ENCODE measurements at regions not wholly inside any gene's neighbourhood (a gene's known extent, or its start where the extent isn't known, plus 50 kb on each side); places are given as distances from the start of the nearest gene placed in this dataset.

DNA sequence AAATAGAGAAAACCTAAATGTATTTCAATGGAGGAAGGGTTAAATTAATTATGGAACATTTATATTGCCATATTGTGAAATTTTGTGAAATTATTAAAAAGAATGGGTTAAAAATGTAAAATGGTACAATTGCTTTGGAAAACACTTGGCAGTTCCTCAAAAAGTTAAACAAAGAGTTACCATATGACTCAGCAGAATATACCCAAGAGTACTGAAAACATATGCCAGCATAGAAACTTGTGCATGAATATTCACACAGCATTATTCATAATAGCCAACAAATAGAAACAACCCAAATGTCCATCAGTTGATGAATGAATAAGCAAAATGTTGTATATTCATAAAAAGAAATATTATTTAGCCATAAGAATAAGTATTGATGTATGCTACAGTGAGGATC is 181.0 kb upstream of the MAST4 start:
- Histone ChIP-seq H3K4me1 (ENCODE audit: control insufficient read depth in 1 of 2, low read depth in 2 of 2) (no peaks in the 10 kb centered on the region), H3K4me3 (no peak overlapping the region), H3K27me3 (replicated peaks; ENCODE audit: insufficient read depth) (no peaks in the 10 kb centered on the region), H3K9me3 (no peaks in the 10 kb centered on the region), H3K27ac (no peak overlapping the region), H3K36me3 (no peaks in the 10 kb centered on the region)
- ATAC-seq (ENCODE audit: insufficient number of reproducible peaks, low FRiP score, low read depth): no peak
- DNase-seq (ENCODE audit: low spot score): no peak
- no peak for TF ChIP-seq CTCF (IDR thresholded peaks at IDR 0.05)

GRCh38 chr5:66416698-66417097 is 179.5 kb upstream of the MAST4 start:
- H3K9me3 ChIP-seq: no peaks in the 10 kb centered on the region
- no peaks in the 10 kb centered on the region for H3K27me3 ChIP-seq (replicated peaks; ENCODE audit: insufficient read depth)
- H3K27ac ChIP-seq: no peak overlapping the region
- no peak for DNase-seq (ENCODE audit: low spot score)
- no peak for TF ChIP-seq CTCF (IDR thresholded peaks at IDR 0.05)
- no peak for ATAC-seq (ENCODE audit: insufficient number of reproducible peaks, low FRiP score, low read depth)
- H3K4me1 ChIP-seq (ENCODE audit: control insufficient read depth in 1 of 2, low read depth in 2 of 2): no peaks in the 10 kb centered on the region
- H3K4me3 ChIP-seq: no peak overlapping the region
- H3K36me3 ChIP-seq: no peaks in the 10 kb centered on the region

DNA sequence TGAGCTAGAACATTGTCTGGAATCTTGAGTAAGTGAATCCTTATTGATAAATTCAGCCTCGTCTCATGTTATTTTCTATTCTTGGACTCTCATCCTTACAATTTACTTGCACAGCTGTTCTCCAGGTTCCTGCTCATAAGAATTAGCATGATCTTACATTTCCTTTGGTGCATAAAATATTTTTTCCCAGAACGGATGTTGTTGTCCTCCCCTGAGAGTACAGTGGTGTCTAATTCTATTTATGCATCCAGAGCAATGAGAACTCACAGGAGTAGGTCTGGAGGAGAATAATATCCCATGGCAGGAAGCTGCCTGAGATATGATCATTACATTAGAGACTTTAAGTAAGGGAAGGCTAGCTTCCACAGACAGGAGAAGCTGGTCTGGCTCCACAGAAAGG is 178.4 kb upstream of the MAST4 start:
- ATAC-seq (ENCODE audit: insufficient number of reproducible peaks, low FRiP score, low read depth) (no peak), DNase-seq (ENCODE audit: low spot score) (no peak)

DNA sequence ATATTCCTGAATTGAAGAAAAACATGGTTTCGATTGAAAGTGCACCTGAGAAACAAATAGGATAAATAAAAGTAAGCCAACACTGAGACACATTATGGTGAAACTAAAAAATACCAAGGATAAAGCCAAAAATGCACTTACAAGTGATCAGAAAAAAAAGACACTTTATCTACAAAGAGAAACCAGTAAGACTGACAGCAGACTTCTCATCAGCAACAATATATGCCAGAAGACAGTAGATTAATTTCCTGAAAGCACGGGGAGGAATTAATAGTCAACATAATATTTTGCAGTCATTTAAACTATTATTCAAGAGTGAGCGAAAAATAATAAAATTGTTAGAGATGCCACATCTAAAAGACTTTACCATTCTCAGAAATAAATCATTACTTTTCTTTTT is 172.7 kb upstream of the MAST4 start:
- ATAC-seq (ENCODE audit: insufficient number of reproducible peaks, low FRiP score, low read depth) (no peak), DNase-seq (ENCODE audit: low spot score) (no peak)
- Histone ChIP-seq H3K9me3 (peaks cover 6% of the 10 kb centered on the region), H3K4me3 (no peak overlapping the region), H3K4me1 (ENCODE audit: control insufficient read depth in 1 of 2, low read depth in 2 of 2) (no peaks in the 10 kb centered on the region), H3K36me3 (no peaks in the 10 kb centered on the region), H3K27me3 (replicated peaks; ENCODE audit: insufficient read depth) (no peaks in the 10 kb centered on the region), H3K27ac (no peak overlapping the region)
- TF ChIP-seq CTCF (IDR thresholded peaks at IDR 0.05): no peak

More for the DNA sequence above, 178.4 kb upstream of the MAST4 start:
- no peak for TF ChIP-seq CTCF (IDR thresholded peaks at IDR 0.05)
- H3K27me3 ChIP-seq (replicated peaks; ENCODE audit: insufficient read depth): no peaks in the 10 kb centered on the region
- no peaks in the 10 kb centered on the region for H3K4me1 ChIP-seq (ENCODE audit: control insufficient read depth in 1 of 2, low read depth in 2 of 2)
- no peaks in the 10 kb centered on the region for H3K36me3 ChIP-seq
- no peak overlapping the region for H3K4me3 ChIP-seq
- no peak overlapping the region for H3K27ac ChIP-seq
- no peaks in the 10 kb centered on the region for H3K9me3 ChIP-seq

GRCh38 chr5:66425842-66426241 is 170.4 kb upstream of the MAST4 start:
- Histone ChIP-seq H3K9me3 (peaks cover 6% of the 10 kb centered on the region), H3K4me3 (no peak overlapping the region), H3K27ac (no peak overlapping the region), H3K4me1 (ENCODE audit: control insufficient read depth in 1 of 2, low read depth in 2 of 2) (no peaks in the 10 kb centered on the region), H3K27me3 (replicated peaks; ENCODE audit: insufficient read depth) (no peaks in the 10 kb centered on the region), H3K36me3 (no peaks in the 10 kb centered on the region)
- DNase-seq (ENCODE audit: low spot score) (no peak), ATAC-seq (ENCODE audit: insufficient number of reproducible peaks, low FRiP score, low read depth) (no peak)
- no peak for TF ChIP-seq CTCF (IDR thresholded peaks at IDR 0.05)

Data from thoracic aorta (tissue), 2 donors.